HCT116 (cell line): ENCODE measurements at regions not wholly inside any gene's neighbourhood (a gene's known extent, or its start where the extent isn't known, plus 50 kb on each side); places are given as distances from the start of the nearest gene placed in this dataset.

Source experiments
- CEBPB ChIP-seq: IDR thresholded peaks from 2 replicates; pipeline ENCODE4 v1.6.1; 2012; ENCODE audit warnings: low read depth
- CTCF ChIP-seq, 3 experiments: fragments of 200-600 bp in 1 of 3; sonication (generic) in 1 of 3; IDR thresholded peaks in 2 of 3; conservative IDR thresholded peaks in 1 of 3; 2 replicates each; pipeline ENCODE4 v1.5.1; 2012 to 2017; ENCODE audit warnings: low read depth in 2 of 3, low read length in 2 of 3, antibody characterized with exemption in 1 of 3, borderline replicate concordance in 1 of 3, control low read depth in 1 of 3, mild to moderate bottlenecking in 1 of 3, mixed read lengths in 1 of 3, mixed run types in 1 of 3, moderate library complexity in 1 of 3; ENCODE audit not compliant: insufficient read depth in 1 of 3
- ELF1 ChIP-seq: IDR thresholded peaks from 2 replicates; pipeline ENCODE4 v1.6.1; 2012; ENCODE audit warnings: low read depth, borderline replicate concordance
- EZH2 ChIP-seq: fragments of 200-600 bp; sonication (generic); IDR thresholded peaks from 2 replicates; pipeline ENCODE4 v1.6.1; 2017; ENCODE audit warnings: antibody characterized with exemption, mixed run types
- EZH2phosphoT487 ChIP-seq: fragments of 200-600 bp; IDR thresholded peaks from 2 replicates; pipeline ENCODE4 v1.6.1; 2018; ENCODE audit warnings: antibody characterized with exemption, borderline replicate concordance
- FOSL1 ChIP-seq: IDR thresholded peaks from 2 replicates; pipeline ENCODE4 v1.6.1; 2012; ENCODE audit warnings: low read depth
- MAX ChIP-seq: IDR thresholded peaks from 2 replicates; pipeline ENCODE4 v1.6.1; 2012
- POLR2A ChIP-seq: IDR thresholded peaks from 2 replicates; pipeline ENCODE4 v1.7.0; 2011; ENCODE audit warnings: borderline replicate concordance; ENCODE audit not compliant: insufficient read depth, insufficient read length; ENCODE audit errors: extremely low read depth
- POLR2AphosphoS5 ChIP-seq: IDR thresholded peaks from 2 replicates; pipeline ENCODE4 v1.6.1; 2011; ENCODE audit warnings: mild to moderate bottlenecking, low read depth, low read length, moderate library complexity
- REST ChIP-seq: IDR thresholded peaks from 2 replicates; pipeline ENCODE4 v1.6.1; 2012; ENCODE audit warnings: low read depth
- TF ChIP-seq, protein P1 (sequence below): IDR thresholded peaks from 2 replicates; pipeline ENCODE4 v1.6.1; 2012
- TF ChIP-seq, protein P2 (sequence below): IDR thresholded peaks from 2 replicates; pipeline ENCODE4 v1.6.1; 2011; ENCODE audit warnings: mild to moderate bottlenecking, low read length, moderate library complexity; ENCODE audit not compliant: insufficient replicate concordance; ENCODE audit errors: extremely low read depth

DNA sequence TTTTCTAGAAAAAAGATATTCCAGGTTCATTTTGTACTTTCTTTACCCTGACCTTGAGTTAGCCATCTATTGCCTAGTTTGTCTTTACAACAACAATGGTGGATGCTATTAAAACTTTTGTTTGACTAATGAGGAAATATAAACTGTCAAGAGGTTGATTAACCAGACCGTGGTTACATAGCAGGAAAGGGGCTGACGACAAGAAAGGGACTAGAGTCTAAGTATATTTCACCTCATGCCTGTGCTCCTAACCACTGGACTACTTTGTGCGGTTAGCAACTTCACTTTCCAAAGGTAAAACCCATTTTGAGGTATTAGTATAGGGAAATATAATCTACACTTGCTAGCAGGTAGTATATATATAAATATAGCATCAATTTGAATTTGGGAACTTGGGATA, 327.1 kb downstream of the SATB1 start:
- TF ChIP-seq CTCF (IDR thresholded peaks at IDR 0.05 in 2 of 3, conservative IDR thresholded peaks at IDR 0.05 in 1 of 3; ENCODE audit: borderline replicate concordance in 1 of 3, insufficient read depth in 1 of 3, low read depth in 2 of 3, low read length in 2 of 3), result no peak
- TF ChIP-seq REST, result no peak
- TF ChIP-seq EZH2phosphoT487, result no peak
- TF ChIP-seq POLR2AphosphoS5, result no peak
- TF ChIP-seq CEBPB, result 0 out of 2 replicates have a peak, but pooled peaks have one; percentile 0
- no peak for TF ChIP-seq POLR2A
- no peak for TF ChIP-seq ELF1
- TF ChIP-seq FOSL1, result no peak
- TF ChIP-seq MAX, result no peak
- TF ChIP-seq EZH2, result no peak
- TF ChIP-seq, protein P1, sequence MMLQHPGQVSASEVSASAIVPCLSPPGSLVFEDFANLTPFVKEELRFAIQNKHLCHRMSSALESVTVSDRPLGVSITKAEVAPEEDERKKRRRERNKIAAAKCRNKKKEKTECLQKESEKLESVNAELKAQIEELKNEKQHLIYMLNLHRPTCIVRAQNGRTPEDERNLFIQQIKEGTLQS, result no peak
- TF ChIP-seq, protein P2, sequence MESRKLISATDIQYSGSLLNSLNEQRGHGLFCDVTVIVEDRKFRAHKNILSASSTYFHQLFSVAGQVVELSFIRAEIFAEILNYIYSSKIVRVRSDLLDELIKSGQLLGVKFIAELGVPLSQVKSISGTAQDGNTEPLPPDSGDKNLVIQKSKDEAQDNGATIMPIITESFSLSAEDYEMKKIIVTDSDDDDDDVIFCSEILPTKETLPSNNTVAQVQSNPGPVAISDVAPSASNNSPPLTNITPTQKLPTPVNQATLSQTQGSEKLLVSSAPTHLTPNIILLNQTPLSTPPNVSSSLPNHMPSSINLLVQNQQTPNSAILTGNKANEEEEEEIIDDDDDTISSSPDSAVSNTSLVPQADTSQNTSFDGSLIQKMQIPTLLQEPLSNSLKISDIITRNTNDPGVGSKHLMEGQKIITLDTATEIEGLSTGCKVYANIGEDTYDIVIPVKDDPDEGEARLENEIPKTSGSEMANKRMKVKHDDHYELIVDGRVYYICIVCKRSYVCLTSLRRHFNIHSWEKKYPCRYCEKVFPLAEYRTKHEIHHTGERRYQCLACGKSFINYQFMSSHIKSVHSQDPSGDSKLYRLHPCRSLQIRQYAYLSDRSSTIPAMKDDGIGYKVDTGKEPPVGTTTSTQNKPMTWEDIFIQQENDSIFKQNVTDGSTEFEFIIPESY, result no peak
